Adrenal gland (tissue), 9 donors: ENCODE measurements at regions not wholly inside any gene's neighbourhood (a gene's known extent, or its start where the extent isn't known, plus 50 kb on each side); places are given as distances from the start of the nearest gene placed in this dataset.

Experiments
- DNase-seq, 7 donors: peaks; one replicate each; pipeline ENCODE4 v3.0.0-alpha.2; 2019 to 2020
- H3K27ac ChIP-seq, 5 donors: fragments of 200-600 bp; sonication (generic) in 4 of 5; 1 replicate in 3 of 5; 2 replicates in 2 of 5; pipeline versions ENCODE4 v1.5.1 to v1.8.0; 2016 to 2020; ENCODE audit warnings: mild to moderate bottlenecking in 1 of 5
- H3K27me3 ChIP-seq: fragments of 200-600 bp; 2 replicates; pipeline ENCODE4 v1.8.0; 2021
- H3K36me3 ChIP-seq, 2 donors: fragments of 200-600 bp; replicated peaks in 1 of 2; 1 replicate in 1 of 2; 2 replicates in 1 of 2; pipeline versions ENCODE4 v1.5.1 to v1.8.0; 2018 to 2022
- H3K4me1 ChIP-seq, 2 donors: fragments of 200-600 bp; replicated peaks in 1 of 2; 1 replicate in 1 of 2; 2 replicates in 1 of 2; pipeline versions ENCODE4 v1.5.1 to v1.8.0; 2018 to 2021
- H3K4me3 ChIP-seq, 4 donors: fragments of 200-600 bp; sonication (generic) in 3 of 4; one replicate each; pipeline ENCODE4 v1.5.1; 2016 to 2018
- H3K9me3 ChIP-seq, 3 donors: fragments of 200-600 bp; sonication (generic) in 1 of 3; replicated peaks in 1 of 3; 1 replicate in 2 of 3; 2 replicates in 1 of 3; pipeline versions ENCODE4 v1.5.1 to v1.8.0; 2016 to 2021
- POLR2A ChIP-seq, 2 donors: fragments of 450-650 bp; IDR thresholded peaks; one replicate each; pipeline ENCODE4 v1.6.1; 2017; ENCODE audit warnings: antibody characterized with exemption in 2 of 2, mild to moderate bottlenecking in 2 of 2, moderate library complexity in 1 of 2
- WGBS, 4 donors: extraction: QIAGEN DNeasy Blood & Tissue Kit in 2 of 4; methylation state at CpG; one replicate each; pipeline versions ENCODE4 v1.1.5 to v1.1.7; 2013 to 2017; 5-methylcytosine and 5-hydroxymethylcytosine counted together
- intact Hi-C, 2 donors: fragments of 100-400 bp; cut with DNase I; formaldehyde crosslinking; loops; one replicate each; pipeline versions ENCODE4 v1.14.1 to v1.15.0; 2022 to 2023
- TF ChIP-seq, protein P1 (sequence below), 6 experiments: fragments of 450-650 bp in 4 of 6; fragments of 200-600 bp in 2 of 6; sonication (generic) in 1 of 6; IDR thresholded peaks; 1 replicate in 5 of 6; 2 replicates in 1 of 6; pipeline versions ENCODE4 v1.5.1 to v1.8.0; 2016 to 2021; ENCODE audit warnings: antibody characterized with exemption in 6 of 6, mild to moderate bottlenecking in 2 of 6, moderate library complexity in 1 of 6
- donor health status: healthy with polysubstance abuse.
- donor health status: Bipolar disorder and iron deficiency.
- donor health status: DM: yes; HTN: yes; CAD: no.
- donor health status: DM: no; HTN: no; CAD: no.
- donor health status: DM: no; HTN: no; CAD: no.

DNA sequence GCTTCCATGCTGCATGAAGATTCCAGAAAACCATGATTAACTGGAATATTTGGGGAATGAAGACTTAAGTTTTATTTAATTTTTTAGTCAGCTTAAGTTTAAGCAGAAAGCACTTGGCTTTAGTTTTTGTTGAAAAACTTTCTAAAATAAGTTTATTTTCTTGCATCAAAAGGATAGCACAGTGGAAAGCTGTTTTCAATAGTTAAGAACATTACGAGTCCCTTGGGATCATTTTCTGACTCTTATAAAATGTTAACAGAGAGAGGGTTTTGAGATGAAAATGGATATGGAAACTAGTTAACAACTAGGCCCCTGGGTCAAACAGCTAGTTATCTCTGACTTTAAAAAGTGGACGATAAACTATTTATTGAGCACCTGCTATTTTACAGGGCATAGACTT is 181.9 kb upstream of the SLC38A2 start:
- WGBS, 4 donors: 91 to 96% (median 92%) methylated on average over 2 of the region's 2 CpGs
- no peak for DNase-seq
- H3K4me3 ChIP-seq: no peak overlapping the region
- H3K9me3 ChIP-seq: no peaks in the 10 kb centered on the region
- intact Hi-C loops: loop anchor here in 1 of 2 donors (10.0 kb wide), 1 partner anchor 170 kb away; no protein-coding TSS in a partner anchor
- peaks cover 25 to 28% of the 10 kb centered on the region in 2 donors for H3K4me1 ChIP-seq
- TF ChIP-seq POLR2A (IDR thresholded peaks at IDR 0.05): no peak
- TF ChIP-seq, protein P1, sequence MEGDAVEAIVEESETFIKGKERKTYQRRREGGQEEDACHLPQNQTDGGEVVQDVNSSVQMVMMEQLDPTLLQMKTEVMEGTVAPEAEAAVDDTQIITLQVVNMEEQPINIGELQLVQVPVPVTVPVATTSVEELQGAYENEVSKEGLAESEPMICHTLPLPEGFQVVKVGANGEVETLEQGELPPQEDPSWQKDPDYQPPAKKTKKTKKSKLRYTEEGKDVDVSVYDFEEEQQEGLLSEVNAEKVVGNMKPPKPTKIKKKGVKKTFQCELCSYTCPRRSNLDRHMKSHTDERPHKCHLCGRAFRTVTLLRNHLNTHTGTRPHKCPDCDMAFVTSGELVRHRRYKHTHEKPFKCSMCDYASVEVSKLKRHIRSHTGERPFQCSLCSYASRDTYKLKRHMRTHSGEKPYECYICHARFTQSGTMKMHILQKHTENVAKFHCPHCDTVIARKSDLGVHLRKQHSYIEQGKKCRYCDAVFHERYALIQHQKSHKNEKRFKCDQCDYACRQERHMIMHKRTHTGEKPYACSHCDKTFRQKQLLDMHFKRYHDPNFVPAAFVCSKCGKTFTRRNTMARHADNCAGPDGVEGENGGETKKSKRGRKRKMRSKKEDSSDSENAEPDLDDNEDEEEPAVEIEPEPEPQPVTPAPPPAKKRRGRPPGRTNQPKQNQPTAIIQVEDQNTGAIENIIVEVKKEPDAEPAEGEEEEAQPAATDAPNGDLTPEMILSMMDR (IDR thresholded peaks at IDR 0.05): no peak
- no peaks in the 10 kb centered on the region for H3K36me3 ChIP-seq
- no peaks in the 10 kb centered on the region for H3K27me3 ChIP-seq
- no peak overlapping the region for H3K27ac ChIP-seq

DNA sequence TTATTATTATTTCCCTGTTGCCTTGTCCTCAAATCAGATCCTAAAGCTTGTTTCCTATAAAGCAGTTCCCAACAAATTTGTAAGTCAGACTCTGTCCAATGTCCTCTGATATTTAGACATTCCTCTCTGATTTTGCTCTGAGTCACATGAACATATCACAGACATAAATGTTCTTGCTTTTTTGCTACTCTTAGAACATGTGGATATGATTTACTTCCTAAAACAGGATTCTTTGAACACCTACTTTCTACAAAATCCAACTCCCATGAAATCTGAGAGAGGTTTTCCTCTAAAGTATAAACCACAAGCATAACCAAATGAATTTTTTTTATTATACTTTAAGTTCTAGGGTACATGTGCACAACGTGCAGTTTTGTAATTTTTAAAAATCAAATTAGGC is 181.3 kb upstream of the SLC38A2 start:
- Histone ChIP-seq H3K27me3 (no peaks in the 10 kb centered on the region), H3K4me1 (peaks cover 25 to 28% of the 10 kb centered on the region in 2 donors), H3K36me3 (no peaks in the 10 kb centered on the region), H3K4me3 (no peak overlapping the region), H3K9me3 (no peaks in the 10 kb centered on the region), H3K27ac (no peak overlapping the region)
- 74 to 86% (median 83%) methylated on average over 1 of the region's 1 CpG for WGBS, 4 donors
- TF ChIP-seq, protein P1 (IDR thresholded peaks at IDR 0.05): no peak
- no peak for TF ChIP-seq POLR2A (IDR thresholded peaks at IDR 0.05)
- intact Hi-C loops: loop anchor here in 1 of 2 donors (10.0 kb wide), 1 partner anchor 169 kb away; no protein-coding TSS in a partner anchor
- no peak for DNase-seq

GRCh38 chr12:46553266-46553665 is 180.7 kb upstream of the SLC38A2 start:
- H3K36me3 ChIP-seq: no peaks in the 10 kb centered on the region
- H3K27ac ChIP-seq: no peak overlapping the region
- TF ChIP-seq, protein P1 (IDR thresholded peaks at IDR 0.05): no peak
- TF ChIP-seq POLR2A (IDR thresholded peaks at IDR 0.05): no peak
- peaks cover 25 to 28% of the 10 kb centered on the region in 2 donors for H3K4me1 ChIP-seq
- no peak for DNase-seq
- H3K9me3 ChIP-seq: no peaks in the 10 kb centered on the region
- 90 to 96% (median 94%) methylated on average over 2 of the region's 2 CpGs for WGBS, 4 donors
- no peak overlapping the region for H3K4me3 ChIP-seq
- H3K27me3 ChIP-seq: no peaks in the 10 kb centered on the region
- intact Hi-C loops: loop anchor here in 1 of 2 donors (10.0 kb wide), 1 partner anchor 168 kb away; no protein-coding TSS in a partner anchor

DNA sequence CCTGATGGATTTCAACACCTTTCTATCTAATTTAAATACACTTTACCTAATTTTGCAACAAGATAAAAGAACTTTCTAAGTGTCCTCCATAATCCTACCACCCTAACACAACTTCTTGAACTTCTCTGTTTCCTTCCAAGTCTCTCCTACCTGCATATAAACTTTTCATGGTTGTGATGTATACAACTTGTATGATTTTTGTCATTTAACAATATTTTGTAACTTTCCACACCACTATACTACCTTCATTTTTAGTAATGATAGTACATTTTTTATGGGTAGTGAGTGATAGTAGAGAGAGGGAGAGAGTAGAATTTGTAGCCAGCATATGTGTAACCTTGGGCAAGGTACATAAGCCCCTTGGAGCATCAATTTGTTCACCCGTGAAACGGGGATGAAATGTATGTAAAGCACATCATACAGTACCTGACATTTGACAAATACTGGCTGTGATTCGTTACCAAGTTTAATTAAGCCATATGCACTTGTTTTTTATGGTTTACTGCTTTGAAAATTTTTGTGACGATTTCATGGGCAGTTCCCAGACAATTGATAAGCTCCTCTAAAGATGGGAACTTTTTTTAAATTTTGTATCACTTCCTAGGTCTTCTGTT is 177.8 kb upstream of the SLC38A2 start:
- TF ChIP-seq, protein P1 (IDR thresholded peaks at IDR 0.05): no peak
- no peak for TF ChIP-seq POLR2A (IDR thresholded peaks at IDR 0.05)
- WGBS, 4 donors: 90 to 97% (median 94%) methylated on average over 4 of the region's 4 CpGs
- H3K36me3 ChIP-seq: no peaks in the 10 kb centered on the region
- no peak for DNase-seq
- intact Hi-C loops: loop anchor here in 1 of 2 donors (10.0 kb wide), 1 partner anchor 166 kb away; no protein-coding TSS in a partner anchor
- H3K9me3 ChIP-seq: no peaks in the 10 kb centered on the region
- no peaks in the 10 kb centered on the region for H3K27me3 ChIP-seq
- H3K4me1 ChIP-seq: peaks cover 2 to 4% of the 10 kb centered on the region in 2 donors
- no peak overlapping the region for H3K27ac ChIP-seq
- H3K4me3 ChIP-seq: no peak overlapping the region
